Esophagus mucosa (tissue), 1 donor: ENCODE measurements at regions not wholly inside any gene's neighbourhood (a gene's known extent, or its start where the extent isn't known, plus 50 kb on each side); places are given as distances from the start of the nearest gene placed in this dataset.
"Not testable (repeated sequence)": the region's sequence is repeated elsewhere in the genome, so short reads cannot be mapped to it uniquely, and the experiment has no call there.

Experiments used
- ATAC-seq: fragments of 200-7000 bp; cut with Tn5 transposase; one replicate; pipeline ENCODE4 v1.9.1; 2020
- donor health status: DM: yes; HTN: yes; CAD: no.

- ATAC-seq = no peak
These were observed 1279.8 kb downstream of the GATA3 start for GRCh38 chr10:9334270-9334669.

- ATAC-seq = no peak
These were observed 1285.2 kb downstream of the GATA3 start for GRCh38 chr10:9339716-9340115.

GRCh38 chr10:9342885-9343570 is 1288.5 kb downstream of the GATA3 start:
- ATAC-seq = no peak

- ATAC-seq = not testable (repeated sequence)
These were observed 1293.4 kb downstream of the GATA3 start for GRCh38 chr10:9347933-9348332.

GRCh38 chr10:9357471-9357870 is 1303.0 kb downstream of the GATA3 start:
- no peak for ATAC-seq

- no peak for ATAC-seq
These were observed 1308.2 kb downstream of the GATA3 start for GRCh38 chr10:9362721-9363120.

- ATAC-seq = no peak
These were observed 1324.7 kb downstream of the GATA3 start for GRCh38 chr10:9379183-9379582.

- no peak for ATAC-seq
These were observed 1327.4 kb downstream of the GATA3 start for GRCh38 chr10:9381733-9382532.

- no peak for ATAC-seq
These were observed 1328.0 kb downstream of the GATA3 start for GRCh38 chr10:9382533-9382866.

GRCh38 chr10:9390516-9390915 is 1336.0 kb downstream of the GATA3 start:
- no peak for ATAC-seq

GRCh38 chr10:9399275-9399983 is 1344.9 kb downstream of the GATA3 start:
- no peak for ATAC-seq

- ATAC-seq = not testable (repeated sequence)
These were observed 1347.6 kb downstream of the GATA3 start for GRCh38 chr10:9402067-9402466.

- not testable (repeated sequence) for ATAC-seq
These were observed 1348.2 kb downstream of the GATA3 start for GRCh38 chr10:9402507-9403195.

GRCh38 chr10:9407201-9407600 is 1352.7 kb downstream of the GATA3 start:
- ATAC-seq = not testable (repeated sequence)

- ATAC-seq = no peak
These were observed 1361.8 kb downstream of the GATA3 start for GRCh38 chr10:9416331-9416730.

- no peak for ATAC-seq
These were observed 1365.3 kb downstream of the GATA3 start for GRCh38 chr10:9419757-9420156.

- ATAC-seq = no peak
These were observed 1372.7 kb downstream of the GATA3 start for GRCh38 chr10:9427209-9427608.

- no peak for ATAC-seq
These were observed 1382.6 kb downstream of the GATA3 start for GRCh38 chr10:9437131-9437530.

- ATAC-seq = no peak
These were observed 1389.3 kb downstream of the GATA3 start for GRCh38 chr10:9443758-9444157.

GRCh38 chr10:9449530-9449929 is 1395.0 kb downstream of the GATA3 start:
- no peak for ATAC-seq

- no peak for ATAC-seq
These were observed 1396.3 kb downstream of the GATA3 start for GRCh38 chr10:9450801-9451200.

GRCh38 chr10:9451211-9451773 is 1396.8 kb downstream of the GATA3 start:
- no peak for ATAC-seq

- no peak for ATAC-seq
These were observed 1397.6 kb downstream of the GATA3 start for GRCh38 chr10:9452056-9452455.
